SIG-M5 treated with dmso at 0.1 percent for 504 hours (cell line): ENCODE measurements at regions not wholly inside any gene's neighbourhood (a gene's known extent, or its start where the extent isn't known, plus 50 kb on each side); places are given as distances from the start of the nearest gene placed in this dataset.
"Not testable (repeated sequence)": the region's sequence is repeated elsewhere in the genome, so short reads cannot be mapped to it uniquely, and the experiment has no call there.

Experiments
- DNase-seq: peaks from one replicate; lab custom pipeline; 2025; ENCODE audit not compliant: unreplicated experiment; lab: John Stamatoyannopoulos, UW

- no peak for DNase-seq
Observed at GRCh38 chr13:58472483-58472882, 840.9 kb downstream of the PCDH17 start.

- DNase-seq: no peak
Observed at GRCh38 chr13:58474581-58474980, 843.0 kb downstream of the PCDH17 start.

- DNase-seq: no peak
Observed at GRCh38 chr13:58476206-58476918, 844.8 kb downstream of the PCDH17 start.

- no peak for DNase-seq
Observed at GRCh38 chr13:58478858-58479257, 847.3 kb downstream of the PCDH17 start.

- DNase-seq: no peak
Observed at GRCh38 chr13:58480061-58480460, 848.5 kb downstream of the PCDH17 start.

GRCh38 chr13:58488251-58488650, 856.7 kb downstream of the PCDH17 start:
- DNase-seq: no peak

GRCh38 chr13:58495668-58496067, 864.1 kb downstream of the PCDH17 start:
- DNase-seq: no peak

- no peak for DNase-seq
Observed at GRCh38 chr13:58500938-58501337, 869.4 kb downstream of the PCDH17 start.

- DNase-seq: not testable (repeated sequence)
Observed at GRCh38 chr13:58504202-58504700, 872.7 kb downstream of the PCDH17 start.

GRCh38 chr13:58505262-58505920, 873.8 kb downstream of the PCDH17 start:
- DNase-seq: not testable (repeated sequence)

- DNase-seq: no peak
Observed at GRCh38 chr13:58528351-58528750, 896.8 kb downstream of the PCDH17 start.

- no peak for DNase-seq
Observed at GRCh38 chr13:58531614-58532013, 900.1 kb downstream of the PCDH17 start.

- no peak for DNase-seq
Observed at GRCh38 chr13:58542530-58542929, 911.0 kb downstream of the PCDH17 start.

- DNase-seq: no peak
Observed at GRCh38 chr13:58547419-58547818, 915.9 kb downstream of the PCDH17 start.

GRCh38 chr13:58566176-58566575, 934.6 kb downstream of the PCDH17 start:
- DNase-seq: peak; percentile 6

GRCh38 chr13:58573743-58574142, 942.2 kb downstream of the PCDH17 start:
- DNase-seq: peak; percentile 49

- no peak for DNase-seq
Observed at GRCh38 chr13:58574791-58575190, 943.2 kb downstream of the PCDH17 start.

- DNase-seq: peak; percentile 2
Observed at GRCh38 chr13:58579468-58579867, 947.9 kb downstream of the PCDH17 start.

GRCh38 chr13:58583966-58584365, 952.4 kb downstream of the PCDH17 start:
- no peak for DNase-seq

- DNase-seq: no peak
Observed at GRCh38 chr13:58584610-58585009, 953.1 kb downstream of the PCDH17 start.

GRCh38 chr13:58587183-58587582, 955.6 kb downstream of the PCDH17 start:
- peak; percentile 83 for DNase-seq

- DNase-seq: no peak
Observed at GRCh38 chr13:58592052-58592451, 960.5 kb downstream of the PCDH17 start.
